K562 (cell line): ENCODE measurements at regions not wholly inside any gene's neighbourhood (a gene's known extent, or its start where the extent isn't known, plus 50 kb on each side); places are given as distances from the start of the nearest gene placed in this dataset.

Experiments used
- ATAC-seq: fragments of 200-7000 bp; cut with Tn5 transposase; 3 replicates; pipeline ENCODE4 v1.9.1; 2020; ENCODE audit warnings: moderate library complexity
- BruUV-seq: library from RNA; stranded (reverse); fragments of 400-500 nt; replicated peaks from 2 replicates; lab custom pipeline; 2021; lab: Mats Ljungman, UMichigan
- CTCF ChIA-PET: fragments of 300-600 bp; formaldehyde crosslinking; extraction: SDS; loops from one replicate; lab custom pipeline; 2021; ENCODE audit warnings: low intra/inter-chr PET ratio; lab: Yijun Ruan, JAX
- POLR2A ChIA-PET: fragments of 300-600, 350-650 bp; sonication (Branson Sonifier 250); formaldehyde crosslinking; extraction: SDS; loops from one replicate; lab custom pipeline; 2021; ENCODE audit warnings: antibody characterized with exemption, inconsistent platforms; lab: Yijun Ruan, JAX
- DNase-seq, 4 experiments: peaks; one replicate each; pipeline versions ENCODE4 v3.0.0 to v3.0.0-alpha.2; 2011 to 2018; ENCODE audit warnings: low spot score in 3 of 4, mixed read lengths in 3 of 4; ENCODE audit errors: extremely low read depth in 1 of 4
- FAIRE-seq: peaks from 2 replicates; lab custom pipeline; 2011; peaks lifted over from hg19 to GRCh38; lab: Jason Lieb, UNC
- H2AFZ ChIP-seq: 2 replicates; pipeline ENCODE4 v1.6.0; 2011; ENCODE audit warnings: low read depth, low read length, control low read depth, inconsistent platforms
- H3K27ac ChIP-seq: fragments of 200-600 bp; 3 replicates; pipeline ENCODE4 v1.8.0; 2011; ENCODE audit warnings: low read depth, mild to moderate bottlenecking, control low read depth, inconsistent platforms, low read length, moderate library complexity, mixed read lengths; ENCODE audit errors: extremely low read depth
- H3K27me3 ChIP-seq, 2 experiments: fragments of 300-600 bp in 1 of 2; 2 replicates in 1 of 2; 3 replicates in 1 of 2; pipeline versions ENCODE4 v1.6.0 to v1.8.0; 2011; ENCODE audit warnings: inconsistent platforms in 2 of 2, low read length in 2 of 2, mild to moderate bottlenecking in 1 of 2, mixed read lengths in 1 of 2, moderate library complexity in 1 of 2; ENCODE audit not compliant: control insufficient read depth in 2 of 2, insufficient read depth in 2 of 2
- H3K36me3 ChIP-seq: fragments of 300-600 bp; 3 replicates; pipeline ENCODE4 v1.8.0; 2011; ENCODE audit warnings: mild to moderate bottlenecking, low read length, inconsistent platforms; ENCODE audit not compliant: control insufficient read depth, insufficient read depth
- H3K4me1 ChIP-seq, 2 experiments: fragments of 200-600 bp in 1 of 2; replicated peaks in 1 of 2; 2 replicates in 1 of 2; 3 replicates in 1 of 2; pipeline versions ENCODE4 v1.5.1 to v1.8.0; 2011; ENCODE audit warnings: inconsistent platforms in 2 of 2, low read length in 2 of 2, mild to moderate bottlenecking in 1 of 2, mixed read lengths in 1 of 2, moderate library complexity in 1 of 2; ENCODE audit not compliant: control insufficient read depth in 2 of 2, insufficient read depth in 2 of 2
- H3K4me2 ChIP-seq: 2 replicates; pipeline ENCODE4 v1.6.1; 2011; ENCODE audit warnings: low read length, control low read depth, inconsistent platforms, mixed read lengths; ENCODE audit not compliant: insufficient read depth
- H3K4me3 ChIP-seq: fragments of 200-600 bp; sonication (generic), shearing (Covaris generic); 2 replicates; pipeline ENCODE4 v1.5.1; 2016; ENCODE audit warnings: control low read depth, inconsistent platforms
- H3K79me2 ChIP-seq: fragments of 200-600 bp; 3 replicates; pipeline ENCODE4 v1.8.0; 2011; ENCODE audit warnings: low read length, inconsistent platforms; ENCODE audit not compliant: control insufficient read depth, insufficient read depth
- H3K9ac ChIP-seq, 2 experiments: 2 replicates each; pipeline versions ENCODE4 v1.6.0 to v1.6.1; 2011; ENCODE audit warnings: low read depth in 2 of 2, low read length in 2 of 2, control low read depth in 1 of 2, inconsistent platforms in 1 of 2, mild to moderate bottlenecking in 1 of 2, mixed read lengths in 1 of 2; ENCODE audit not compliant: insufficient read depth in 1 of 2
- H3K9me1 ChIP-seq: one replicate; pipeline ENCODE4 v1.6.0; 2011; ENCODE audit warnings: inconsistent platforms, mild to moderate bottlenecking, low read length, moderate library complexity; ENCODE audit not compliant: control insufficient read depth, insufficient read depth
- H3K9me3 ChIP-seq: replicated peaks from 2 replicates; pipeline ENCODE4 v1.5.1; 2011; ENCODE audit warnings: low read depth, low read length, inconsistent platforms; ENCODE audit not compliant: control insufficient read depth, insufficient read depth
- H4K20me1 ChIP-seq: replicated peaks from 2 replicates; pipeline ENCODE4 v1.6.1; 2011; ENCODE audit warnings: low read length, inconsistent platforms, mixed read lengths; ENCODE audit not compliant: control insufficient read depth, insufficient read depth
- CHD2 ChIP-seq: IDR thresholded peaks from 2 replicates; pipeline ENCODE4 v1.6.1; 2011; ENCODE audit warnings: low read depth, low read length
- DLX4 ChIP-seq: fragments of 250-450 bp; sonication (Bioruptor Pico); IDR thresholded peaks from 2 replicates; pipeline ENCODE4 v1.6.1; 2021; ENCODE audit warnings: mild to moderate bottlenecking
- ESRRA ChIP-seq: fragments of 450-650 bp; IDR thresholded peaks from 2 replicates; pipeline ENCODE4 v1.6.1; 2014; ENCODE audit warnings: low read depth, mild to moderate bottlenecking, moderate library complexity, borderline replicate concordance
- FOXM1 ChIP-seq, 2 experiments: fragments of 450-650 bp in 1 of 2; sonication (generic) in 1 of 2; formaldehyde crosslinking in 1 of 2; IDR thresholded peaks; 2 replicates each; pipeline versions ENCODE4 v1.6.1 to v1.9.0; 2017 to 2022; ENCODE audit warnings: low read depth in 2 of 2, mild to moderate bottlenecking in 2 of 2, missing genetic modification reagents in 1 of 2, moderate library complexity in 1 of 2
- HDAC6 ChIP-seq: IDR thresholded peaks from 2 replicates; pipeline ENCODE4 v1.6.1; 2012; ENCODE audit warnings: low read depth, mild to moderate bottlenecking, control low read depth, inconsistent platforms, low read length, moderate library complexity
- HDGF ChIP-seq: fragments of 450-650 bp; IDR thresholded peaks from 2 replicates; pipeline ENCODE4 v1.6.1; 2016
- HNRNPK ChIP-seq: fragments of 200-400 bp; formaldehyde crosslinking; IDR thresholded peaks from one replicate; pipeline ENCODE4 v1.6.1; 2018; ENCODE audit warnings: mild to moderate bottlenecking, low read depth, low read length; ENCODE audit not compliant: poor library complexity, severe bottlenecking
- PTRF ChIP-seq: fragments of 450-650 bp; IDR thresholded peaks from 2 replicates; pipeline ENCODE4 v1.6.1; 2016; ENCODE audit warnings: mild to moderate bottlenecking, missing genetic modification characterization, missing compliant biosample characterization
- SMAD1 ChIP-seq: fragments of 150-350 bp; IDR thresholded peaks from 2 replicates; pipeline ENCODE4 v1.6.1; 2014; ENCODE audit warnings: low read length, low read depth; ENCODE audit not compliant: partially characterized antibody
- SMARCA4 ChIP-seq: fragments of 450-650 bp; IDR thresholded peaks from 2 replicates; pipeline ENCODE4 v1.6.1; 2016
- SMARCE1 ChIP-seq: fragments of 450-650 bp; IDR thresholded peaks from 2 replicates; pipeline ENCODE4 v1.7.1; 2016; ENCODE audit warnings: mild to moderate bottlenecking
- ZNF197 ChIP-seq: fragments of 200-800 bp; sonication (Bioruptor generic); IDR thresholded peaks from 2 replicates; pipeline ENCODE4 v1.6.1; 2016; ENCODE audit warnings: low read depth, missing genetic modification characterization, missing compliant biosample characterization
- ZNF263 ChIP-seq: sonication (generic); formaldehyde crosslinking; IDR thresholded peaks from 2 replicates; pipeline ENCODE4 v1.8.0; 2022; ENCODE audit warnings: mild to moderate bottlenecking, missing genetic modification reagents, borderline replicate concordance
- ZNF584 ChIP-seq: fragments of 200-800 bp; sonication (Bioruptor generic); IDR thresholded peaks from 2 replicates; pipeline ENCODE4 v1.6.1; 2016; ENCODE audit warnings: low read depth, mild to moderate bottlenecking, missing genetic modification characterization, missing compliant biosample characterization
- ZZZ3 ChIP-seq: fragments of 450-650 bp; IDR thresholded peaks from 2 replicates; pipeline ENCODE4 v1.6.1; 2016; ENCODE audit warnings: antibody characterized with exemption, mild to moderate bottlenecking, moderate library complexity
- WGBS: fragments of 100-300 bp; shearing (Covaris generic); methylation state at CpG from one replicate; pipeline ENCODE4 v1.1.6; 2016; ENCODE audit warnings: low coverage, mixed read lengths; ENCODE audit not compliant: insufficient coverage; ENCODE audit errors: missing lambda C conversion rate; 5-methylcytosine and 5-hydroxymethylcytosine counted together
- in situ Hi-C: fragments of 300-500 bp; cut with MboI; formaldehyde crosslinking; loops from 4 replicates; pipeline ENCODE4 v1.15.0; 2018; ENCODE audit warnings: inconsistent platforms, mixed read lengths
- intact Hi-C: fragments of 100-400 bp; cut with micrococcal nuclease; formaldehyde crosslinking; loops from 2 replicates; pipeline ENCODE4 v1.14.2; 2022

- TF ChIP-seq HDAC6 = no peak
- TF ChIP-seq HDGF = no peak
- no peak for TF ChIP-seq ZNF197
- TF ChIP-seq SMARCE1 = no peak
Measured at GRCh38 chr15:87490666-87491065, 765.9 kb downstream of the NTRK3 start (continued).

- no peak overlapping the region for H2AFZ ChIP-seq
- 35% methylated on average over 4 of the region's 4 CpGs for WGBS
- H4K20me1 ChIP-seq = no peaks in the 10 kb centered on the region
- H3K27me3 ChIP-seq = no peaks in the 10 kb centered on the region
- ChIA-PET POLR2A (interaction anchor here (0.5 kb wide), 1 partner anchor 526 kb away, joined by 3 read pairs; no protein-coding TSS in a partner anchor), CTCF (no interaction called here)
- BruUV-seq = no TSS peak
- H3K9ac ChIP-seq = no peak overlapping the region
- FAIRE-seq (no peak), ATAC-seq (peak; percentile 46; the same call in 1 of the 3 replicates), DNase-seq (peak in 1 of 4 experiments; percentile 4)
- no peaks in the 10 kb centered on the region for H3K9me1 ChIP-seq
- TF ChIP-seq ZZZ3 (no peak), CHD2 (no peak), PTRF (no peak), SMAD1 (no peak), DLX4 (no peak), SMARCA4 (no peak), FOXM1 (IDR thresholded peaks at IDR 0.05; ENCODE audit: low read depth) (no peak), FOXM1 (CRISPR knock-in tag; IDR thresholded peaks at IDR 0.05; ENCODE audit: low read depth) (no peak), HNRNPK (no peak), ZNF584 (CRISPR knock-in tag) (no peak), ZNF263 (CRISPR knock-in tag) (no peak), ESRRA (no peak)
- H3K4me2 ChIP-seq = no peak overlapping the region
- H3K4me3 ChIP-seq = no peak overlapping the region
- intact Hi-C loops = no loop called here
- no peaks in the 10 kb centered on the region for H3K4me1 ChIP-seq
- no peaks in the 10 kb centered on the region for H3K9me3 ChIP-seq
- H3K27ac ChIP-seq = no peak overlapping the region
- H3K79me2 ChIP-seq = no peaks in the 10 kb centered on the region
- in situ Hi-C loops = no loop called here
- peaks cover 9% of the 10 kb centered on the region; the same call in 2 of the 3 replicates for H3K36me3 ChIP-seq
Measured at GRCh38 chr15:87489902-87490665, 766.5 kb downstream of the NTRK3 start.
